Fibroblast of skin of left quadriceps (primary cell): ENCODE measurements at regions not wholly inside any gene's neighbourhood (a gene's known extent, or its start where the extent isn't known, plus 50 kb on each side); places are given as distances from the start of the nearest gene placed in this dataset.

Experiments
- DNase-seq, 2 experiments: peaks; one replicate each; pipeline ENCODE4 v3.0.0-alpha.2; 2013; ENCODE audit warnings: low read depth in 2 of 2

DNA sequence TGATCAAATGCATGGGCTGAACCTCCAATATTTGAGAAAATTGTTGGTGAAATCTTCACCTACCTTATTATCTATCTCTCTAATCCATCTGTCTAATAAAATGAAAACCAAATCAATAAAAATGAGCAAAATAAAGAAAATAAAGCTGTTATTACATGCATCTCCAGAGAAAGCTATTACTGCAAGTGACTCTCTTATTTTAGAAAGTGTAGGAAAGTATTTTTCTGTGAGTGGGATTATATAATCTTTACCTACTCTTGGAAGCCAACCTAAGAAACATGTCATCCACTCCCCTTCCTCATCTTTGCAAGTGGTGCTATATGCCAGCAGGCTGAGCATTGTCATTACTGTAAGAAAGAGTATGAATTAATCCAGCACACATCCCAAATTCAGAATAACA, 191.5 kb upstream of the RFC3 start:
- DNase-seq = no peak

DNA sequence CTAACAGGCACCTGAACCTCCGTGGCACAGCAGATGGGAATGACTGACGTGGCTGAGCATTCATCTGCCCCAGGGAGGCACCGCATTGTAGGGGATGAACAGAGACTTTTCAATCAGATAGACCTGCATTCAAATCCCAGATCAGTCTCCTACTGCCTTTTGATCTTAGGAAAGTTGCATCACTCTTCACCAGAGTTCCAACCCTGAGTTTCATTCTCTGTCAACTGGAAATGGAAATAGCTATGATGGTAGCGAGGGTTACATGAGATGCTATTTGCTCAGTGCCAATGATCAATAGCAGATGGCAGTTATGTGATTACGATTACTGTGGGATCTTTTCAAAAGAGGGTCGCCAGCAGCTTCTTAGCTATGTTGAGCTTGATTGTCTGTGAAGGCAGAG, 189.3 kb upstream of the RFC3 start:
- no peak for DNase-seq

DNA sequence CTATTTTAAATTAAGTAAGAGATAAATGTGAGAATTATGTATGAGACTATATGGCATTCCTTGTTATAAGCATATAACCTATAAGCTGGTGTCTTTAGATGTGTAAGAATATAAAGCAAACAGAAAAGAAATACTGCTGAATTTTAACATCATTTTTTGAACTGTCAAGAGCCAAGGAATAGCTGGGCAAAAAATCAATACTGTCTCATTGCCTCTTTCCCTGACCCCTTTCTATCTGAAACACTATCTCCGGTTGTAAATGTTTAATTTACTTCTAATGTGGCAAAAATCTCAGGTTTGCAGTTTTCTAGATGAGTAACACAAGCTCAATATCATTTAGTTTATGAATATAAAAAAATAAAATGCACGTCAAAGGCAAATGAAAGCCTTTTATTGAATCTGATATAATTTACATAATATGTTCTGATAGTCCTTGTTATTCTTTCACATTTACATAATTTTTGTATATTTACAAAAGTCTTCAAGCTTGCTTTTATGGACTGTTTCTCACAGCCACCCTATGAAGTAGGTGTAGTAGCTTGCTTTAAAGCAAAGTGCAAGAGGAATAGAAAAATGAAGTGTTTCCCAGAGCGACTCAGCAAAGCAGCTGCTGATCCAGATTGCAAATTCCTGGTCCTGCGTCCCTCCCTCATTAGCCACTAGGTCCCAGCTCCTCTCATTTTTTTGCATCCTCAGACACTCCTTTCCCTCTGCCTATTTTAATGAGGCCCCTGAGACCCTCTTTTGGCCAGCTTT, 188.2 kb upstream of the RFC3 start:
- DNase-seq = no peak

DNA sequence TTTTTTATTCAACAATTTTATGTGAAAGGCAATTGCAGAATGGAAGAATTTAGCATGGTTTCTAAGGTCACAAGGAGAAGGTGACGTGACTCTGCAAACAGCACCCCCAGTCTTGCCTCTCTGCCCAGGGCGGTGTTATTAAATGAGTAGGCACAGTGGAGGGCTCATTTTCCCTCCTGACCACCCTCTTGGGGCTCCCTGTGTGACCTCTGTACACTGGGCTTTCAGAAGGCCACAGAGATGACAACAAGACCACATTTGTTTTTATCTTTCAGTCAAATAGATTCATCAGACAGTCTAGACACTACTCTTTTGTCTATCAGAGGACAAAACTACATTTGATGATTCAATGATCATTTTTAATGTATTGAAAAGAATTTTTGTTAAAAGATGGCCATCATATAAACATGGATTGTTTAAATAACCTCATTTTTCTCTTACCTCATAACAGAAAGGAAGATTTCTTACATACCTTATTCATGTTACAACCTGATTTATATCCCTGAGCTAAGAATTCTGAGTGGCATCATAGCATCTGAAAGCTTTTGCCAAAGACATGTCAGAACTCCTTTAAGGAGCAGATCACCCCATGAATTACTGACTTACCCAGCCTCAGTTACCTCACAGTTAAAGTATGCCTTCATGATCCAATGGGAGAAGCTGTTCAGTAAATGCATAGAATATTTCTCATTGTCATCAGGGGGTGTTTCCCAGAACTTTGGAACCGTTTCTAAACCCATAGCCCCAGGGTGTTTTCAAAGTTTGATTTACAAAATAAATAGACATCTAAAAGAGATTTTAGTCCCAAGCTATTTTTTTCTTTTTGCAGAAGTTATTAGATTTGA, 184.0 kb upstream of the RFC3 start:
- DNase-seq = peak; percentile 62 to 66

DNA sequence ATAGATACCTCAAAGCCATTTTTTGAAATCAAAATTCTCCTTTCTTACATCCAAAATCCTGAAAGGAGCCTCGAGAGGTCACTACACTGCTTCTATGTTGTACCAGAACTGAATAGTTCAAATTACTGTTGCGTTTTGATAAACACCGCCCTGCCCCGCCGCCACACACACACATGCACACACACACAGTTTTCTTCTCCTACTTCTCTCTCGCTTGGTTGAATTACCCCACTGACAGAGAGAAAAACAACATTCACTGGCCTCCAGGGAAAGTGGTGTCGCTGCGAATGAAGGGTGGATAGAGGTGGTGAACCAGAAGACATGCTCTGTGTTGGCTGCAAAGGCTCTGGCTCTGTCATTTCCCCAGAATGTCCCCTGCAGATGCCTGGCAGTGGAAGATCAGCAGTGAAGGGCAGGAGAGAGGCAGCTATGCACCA, 183.4 kb upstream of the RFC3 start:
- no peak for DNase-seq

DNA sequence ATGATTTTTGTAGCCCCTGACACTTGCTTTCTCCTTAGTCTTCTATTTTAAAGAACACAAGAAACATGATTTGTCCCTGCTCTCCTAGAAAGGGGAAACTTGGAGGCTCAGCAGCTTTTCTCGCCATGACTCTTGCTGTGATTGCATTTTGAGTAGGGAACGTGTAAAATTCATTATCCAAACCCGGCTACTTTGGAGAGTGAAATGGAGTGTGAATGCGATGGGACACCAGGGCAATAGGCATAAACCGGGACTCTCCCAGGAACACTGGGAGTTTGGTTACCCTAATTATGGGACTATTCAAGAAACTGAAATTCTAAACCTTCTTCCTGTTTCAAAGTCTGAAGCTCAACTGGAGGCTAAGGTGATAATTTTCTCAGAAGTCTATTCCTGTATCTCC, 181.7 kb upstream of the RFC3 start:
- DNase-seq = no peak

DNA sequence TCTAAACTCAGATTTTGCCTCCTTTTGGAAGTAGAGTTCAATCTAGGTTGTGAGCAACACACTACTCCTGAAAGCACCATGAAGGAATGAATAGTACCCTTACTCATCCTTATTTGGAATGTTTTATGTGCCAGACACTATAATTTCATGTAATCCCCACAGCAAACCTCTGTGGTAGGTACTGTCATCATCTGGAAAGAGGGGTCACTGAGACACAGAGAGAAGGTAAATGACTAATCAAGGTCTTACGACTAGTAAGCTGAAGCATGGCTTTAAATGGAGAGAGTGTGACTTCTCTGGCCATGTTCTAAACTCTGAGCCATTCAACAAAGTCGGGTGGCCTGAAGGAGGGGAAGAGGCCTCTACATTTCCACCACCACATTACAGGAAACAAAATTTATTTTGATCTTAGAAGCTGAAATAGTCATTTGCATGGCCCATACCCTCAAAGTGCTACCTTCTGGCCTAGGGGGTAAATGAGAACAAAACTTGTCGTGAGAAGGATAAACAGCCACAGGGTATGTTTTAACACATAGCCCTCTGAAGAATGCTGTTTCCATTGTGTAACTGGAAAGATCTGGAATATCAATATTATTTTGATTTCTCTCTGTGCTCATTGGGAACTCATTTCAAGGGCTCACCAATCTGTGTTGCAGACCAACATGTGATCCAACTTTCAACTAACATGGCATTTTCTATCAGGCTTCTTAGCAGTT, 180.8 kb upstream of the RFC3 start:
- DNase-seq = no peak

DNA sequence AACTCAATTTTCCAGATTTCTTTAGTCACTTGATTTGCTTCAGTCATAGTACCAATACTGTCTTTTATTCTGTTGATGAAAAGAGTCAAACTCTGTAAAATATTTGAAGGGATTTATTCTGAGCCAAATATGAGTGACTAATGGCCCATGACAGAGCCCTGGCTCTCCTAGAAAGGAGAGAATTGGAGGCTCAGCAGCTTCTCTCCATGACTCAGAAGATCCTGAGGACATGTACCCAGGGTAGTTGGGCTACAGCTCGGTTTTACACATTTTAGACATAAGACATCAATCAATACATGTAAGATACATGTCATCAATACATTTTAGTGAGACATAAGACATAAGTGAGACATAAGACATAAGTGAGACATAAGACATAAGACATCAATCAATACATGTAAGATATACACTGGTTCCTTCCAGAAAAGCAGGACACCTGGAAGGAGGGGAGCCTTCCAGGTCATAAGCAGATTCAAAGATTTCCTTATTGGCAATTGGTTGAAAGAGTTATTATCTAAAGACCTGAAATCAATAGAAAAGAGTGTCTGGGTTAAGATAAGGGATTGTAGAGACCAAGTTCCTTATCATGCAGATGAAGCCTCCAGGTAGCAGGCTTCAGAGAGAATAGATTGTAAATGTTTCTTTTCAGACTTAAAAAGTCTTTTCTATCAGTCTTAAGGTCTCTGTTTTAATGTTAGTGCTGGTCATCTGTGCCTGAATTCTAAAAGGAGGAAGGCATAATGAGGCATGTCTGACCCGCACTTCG, 179.8 kb upstream of the RFC3 start:
- DNase-seq = no peak

DNA sequence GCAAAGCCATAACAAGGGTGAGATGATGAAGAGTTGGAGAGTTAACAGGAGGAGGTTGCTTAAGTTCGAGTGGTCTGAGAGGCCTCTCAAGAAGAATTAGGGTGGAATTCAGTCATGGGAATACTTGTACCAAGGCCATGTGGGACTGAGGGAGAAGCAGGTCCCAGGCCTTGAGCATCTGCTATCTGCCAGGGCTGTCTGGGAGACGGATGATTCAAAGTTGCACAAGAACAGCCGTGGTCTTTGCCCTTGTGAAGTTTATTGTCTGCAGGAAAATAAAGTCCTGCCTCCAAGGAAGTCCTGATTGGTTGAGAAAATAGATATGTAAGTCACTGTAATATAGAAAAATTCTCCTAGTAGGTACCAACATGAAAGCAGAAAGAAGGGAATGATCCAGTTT, 178.8 kb upstream of the RFC3 start:
- no peak for DNase-seq

DNA sequence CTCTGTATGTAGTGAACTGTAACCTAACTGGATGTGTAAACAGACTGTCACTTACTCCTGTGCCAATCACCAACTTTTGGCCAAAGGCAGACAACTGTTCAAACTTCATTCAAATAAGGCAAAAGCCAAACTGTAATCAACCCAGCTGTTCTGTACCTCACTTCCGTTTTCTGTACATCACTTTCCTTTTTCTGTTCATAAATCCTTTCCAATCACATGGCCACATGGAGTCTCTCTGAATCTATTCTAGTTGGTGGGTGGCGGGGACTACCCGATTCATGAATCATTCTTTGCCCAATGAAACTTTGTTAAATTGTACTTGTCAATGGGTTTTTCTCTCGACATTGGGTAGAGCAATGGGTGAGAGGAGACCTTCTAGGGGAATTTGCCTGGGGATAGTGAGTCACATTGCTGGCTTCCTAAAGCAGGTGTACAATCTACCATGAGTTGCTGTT, 178.3 kb upstream of the RFC3 start:
- DNase-seq = no peak

DNA sequence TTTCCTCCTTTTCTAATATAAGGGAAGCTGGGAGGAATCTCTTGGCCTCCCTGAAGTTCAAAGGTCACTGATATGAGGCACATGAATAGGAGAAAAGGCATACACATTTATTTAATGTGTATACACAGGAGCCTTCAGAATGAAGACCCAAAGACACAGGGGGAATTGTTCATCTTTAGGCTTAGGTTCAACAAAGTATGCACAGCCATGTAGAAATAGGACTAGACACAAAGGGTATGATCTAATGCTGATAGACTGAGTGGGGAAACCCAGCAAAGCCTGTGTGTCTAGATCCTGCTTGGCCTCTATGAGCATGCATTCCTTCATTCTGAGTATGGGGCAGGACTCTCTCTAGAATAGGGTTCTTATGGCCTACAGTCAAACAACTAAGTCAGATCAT, 177.1 kb upstream of the RFC3 start:
- no peak for DNase-seq

DNA sequence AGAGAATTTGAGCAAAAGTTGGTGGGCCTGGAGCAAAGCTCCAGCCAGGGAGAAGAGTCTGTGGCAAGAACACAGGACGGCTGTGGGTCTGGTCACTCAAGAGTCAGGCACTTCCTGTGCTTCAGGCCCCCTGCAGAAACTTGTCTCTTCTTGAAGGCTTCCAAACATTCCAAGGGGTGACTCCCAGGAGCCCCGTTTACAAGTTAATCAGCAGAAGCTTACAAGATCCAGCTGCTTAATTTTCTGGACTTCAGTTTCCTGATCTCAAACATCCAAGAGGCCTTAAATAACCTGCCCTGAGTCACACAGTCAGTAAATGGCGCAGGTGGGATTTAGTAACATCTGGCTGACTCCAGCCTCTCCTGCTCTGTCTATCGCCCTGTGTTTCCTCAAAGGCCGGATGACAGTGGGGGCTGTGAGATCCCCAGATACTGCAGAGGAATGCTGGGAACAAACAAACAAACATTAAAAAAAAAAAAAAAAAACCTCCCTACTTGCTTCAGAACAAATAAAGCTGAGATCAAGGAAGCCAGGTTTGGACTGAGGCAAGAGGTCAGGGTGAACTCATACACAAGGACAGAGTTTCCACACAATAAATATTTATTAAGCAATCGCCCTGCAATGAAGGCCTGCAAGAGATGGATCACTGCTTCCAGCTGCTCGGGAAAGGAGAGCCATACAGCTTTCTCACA, 175.4 kb upstream of the RFC3 start:
- no peak for DNase-seq

DNA sequence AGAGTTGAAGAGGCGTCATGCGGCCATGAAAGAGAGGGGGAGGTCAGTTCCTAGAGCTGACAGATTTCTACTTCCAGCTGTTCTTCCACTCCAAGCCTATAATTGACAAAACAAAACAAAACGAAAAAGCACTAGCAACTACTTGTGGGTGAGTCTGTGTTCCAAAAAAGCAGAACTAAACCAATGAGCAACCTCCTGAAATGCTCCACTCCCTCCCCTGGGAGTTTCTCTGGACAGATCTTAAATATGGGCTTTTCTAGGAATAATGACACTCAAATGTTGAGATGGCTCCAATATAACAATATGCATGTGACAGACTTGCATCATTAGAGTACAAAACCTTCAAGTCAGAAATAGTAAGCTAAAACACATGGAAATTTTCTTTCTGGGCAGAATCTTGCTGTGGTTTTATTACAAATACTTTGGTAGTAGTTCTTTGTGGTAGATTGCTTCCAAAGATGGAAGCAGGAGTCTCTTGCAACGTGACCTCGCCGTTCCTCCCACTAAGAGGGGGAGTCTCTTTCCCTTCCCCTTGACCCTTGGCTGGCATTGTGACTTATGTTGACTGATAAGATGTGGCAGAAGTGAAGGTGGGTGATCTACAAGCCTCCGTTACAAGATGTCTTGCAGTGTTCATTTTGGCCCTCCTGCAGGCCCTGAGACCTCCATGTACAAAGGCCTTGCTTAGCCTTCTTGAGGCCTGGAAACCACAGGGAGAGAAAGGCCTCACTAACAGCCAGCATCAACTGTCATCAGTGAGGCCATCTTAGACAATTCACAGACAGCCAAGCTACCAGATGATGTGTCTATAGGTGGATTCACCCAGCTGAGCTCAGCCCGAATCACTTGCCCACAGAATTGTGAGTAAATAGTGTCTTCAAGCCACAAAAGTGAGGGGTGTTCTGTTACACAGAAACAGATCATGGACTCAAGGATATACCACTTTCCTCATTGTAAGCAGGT, 173.1 kb upstream of the RFC3 start:
- DNase-seq = no peak

DNA sequence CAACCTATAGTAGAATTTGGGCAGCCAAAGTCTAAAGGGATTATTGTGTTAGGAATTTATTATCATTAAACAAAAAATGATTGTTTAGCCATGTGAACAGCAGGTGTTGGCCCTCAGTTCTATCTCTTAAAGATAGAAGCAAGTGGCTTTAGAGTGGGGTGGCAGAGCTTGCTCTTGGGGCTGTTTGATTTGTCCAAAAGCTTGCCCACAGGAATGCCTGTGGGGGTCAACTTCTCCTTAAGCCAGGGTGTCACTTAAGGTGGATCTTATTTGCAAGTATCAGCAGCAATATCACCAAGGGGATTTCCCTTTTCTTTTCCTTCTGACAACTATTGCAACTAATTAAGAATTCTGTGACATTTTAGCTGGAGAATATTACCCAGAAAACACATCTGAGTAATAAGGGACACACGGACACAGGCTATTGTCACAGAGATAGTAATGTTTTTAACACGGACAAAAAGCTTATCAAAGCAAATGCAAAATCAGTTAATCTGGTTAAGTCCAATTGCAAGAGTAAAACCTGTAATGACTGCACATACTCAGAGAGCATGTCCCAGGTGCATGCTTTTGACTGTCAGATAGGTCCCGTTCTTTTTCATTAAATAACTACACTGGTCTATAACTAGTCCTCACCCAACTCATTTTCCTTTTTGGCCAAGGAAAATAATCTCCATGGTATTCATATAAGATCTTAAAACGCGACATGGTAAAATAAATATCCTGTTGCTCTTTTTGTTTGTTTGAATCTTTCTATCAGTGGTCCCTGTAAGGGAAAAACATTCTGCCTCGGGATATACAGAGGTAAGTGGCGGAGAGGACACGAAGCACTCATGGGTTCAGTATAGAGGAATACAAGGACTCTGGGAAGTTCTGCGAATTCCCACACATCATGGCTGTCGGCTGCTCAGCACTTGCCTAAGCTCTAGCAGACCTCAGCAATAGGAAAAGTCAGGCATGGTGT, 172.1 kb upstream of the RFC3 start:
- DNase-seq = no peak

DNA sequence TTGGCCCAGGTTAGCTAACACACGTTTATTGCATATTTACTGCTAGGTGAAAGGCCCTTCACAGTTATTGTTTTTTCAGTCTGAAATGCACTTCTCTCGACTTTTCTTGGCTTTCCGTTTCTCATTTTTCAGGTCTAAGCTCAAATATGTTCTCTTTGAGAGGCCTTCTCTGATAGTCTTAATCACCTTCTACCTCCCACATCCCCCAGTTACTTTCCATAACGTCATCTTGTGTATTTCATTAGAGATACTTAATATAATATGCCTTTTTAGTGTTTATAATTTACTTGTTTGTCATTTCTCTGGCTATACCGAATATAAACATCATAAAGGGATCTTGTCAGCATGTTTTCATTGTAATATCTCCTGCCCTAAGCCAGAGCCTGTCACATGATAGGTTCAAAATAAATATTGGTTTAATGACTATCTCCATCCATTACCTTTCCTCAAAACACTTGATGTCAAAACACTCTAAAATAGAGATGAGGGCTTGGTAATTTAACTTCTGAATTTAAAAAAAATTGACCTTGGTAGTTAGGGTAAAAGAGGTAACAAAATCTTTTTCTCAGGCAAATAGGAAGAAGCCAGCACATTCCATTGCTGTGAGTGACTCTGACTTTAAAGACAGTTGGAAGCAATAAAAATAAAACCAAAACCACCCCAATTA, 168.6 kb upstream of the RFC3 start:
- no peak for DNase-seq

DNA sequence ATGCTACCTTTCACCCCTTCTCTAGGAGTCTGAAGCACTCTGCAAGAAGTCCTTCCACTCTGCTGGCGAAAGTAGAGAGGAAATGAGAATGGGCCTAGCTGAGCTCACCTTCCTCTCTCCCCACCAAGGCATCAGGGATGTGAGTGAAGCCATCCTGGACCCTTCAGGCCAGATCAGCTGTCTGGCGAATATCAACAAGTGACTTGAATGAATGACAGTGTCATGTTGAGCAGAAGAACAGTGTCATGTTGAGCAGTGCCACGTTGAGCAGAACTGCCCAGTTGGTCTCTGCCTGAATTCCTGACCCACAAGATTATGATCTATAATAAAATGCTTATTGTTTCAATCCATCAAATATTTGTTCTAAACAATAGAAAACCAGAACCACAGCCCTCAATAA, 166.2 kb upstream of the RFC3 start:
- DNase-seq = no peak

DNA sequence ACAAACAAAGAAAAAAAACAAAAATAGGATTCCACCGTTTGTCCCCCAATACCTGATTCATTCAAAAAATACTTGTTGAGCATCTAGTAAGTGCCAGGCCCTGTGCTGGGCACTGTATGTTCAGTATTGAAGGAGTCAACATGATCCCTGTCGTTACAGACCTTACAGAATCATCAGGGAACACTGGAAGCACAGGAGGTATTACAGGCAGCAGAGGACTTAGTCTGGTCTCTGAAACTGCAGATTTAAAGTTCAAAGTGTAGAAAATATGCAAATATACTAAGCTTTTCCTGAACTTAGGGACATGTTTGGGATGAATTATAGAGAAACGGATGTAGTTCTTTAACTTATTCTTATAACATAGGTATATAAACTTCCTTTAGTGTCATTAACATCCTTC, 160.7 kb upstream of the RFC3 start:
- no peak for DNase-seq

DNA sequence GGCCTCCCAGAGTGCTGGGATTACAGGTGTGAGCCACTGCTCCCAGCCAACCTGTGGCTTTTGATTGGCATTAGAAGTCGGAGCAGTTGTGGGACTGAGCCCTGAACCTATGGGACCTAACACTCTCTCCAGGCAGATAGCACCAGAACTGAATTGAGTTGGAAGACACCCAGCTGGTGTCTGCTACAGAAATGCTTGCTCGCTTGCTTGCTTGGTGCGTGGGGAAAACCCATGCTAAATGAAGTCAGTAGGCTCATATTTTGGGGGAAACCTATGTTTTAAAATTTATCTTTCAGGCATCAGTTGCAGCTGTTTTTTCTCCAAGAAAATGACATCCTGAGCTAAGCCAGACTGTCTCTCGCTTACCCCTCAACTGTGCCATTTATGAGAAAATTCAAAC, 158.5 kb upstream of the RFC3 start:
- DNase-seq = no peak
